ENCODE measurements at regions not wholly inside any gene's neighbourhood (a gene's known extent, or its start where the extent isn't known, plus 50 kb on each side); places are given as distances from the start of the nearest gene placed in this dataset.
"Not testable (repeated sequence)": the region's sequence is repeated elsewhere in the genome, so short reads cannot be mapped to it uniquely, and the experiment has no call there.

- H3K4me2 ChIP-seq (ENCODE audit: insufficient read depth, low read length, poor library complexity, severe bottlenecking); H3K9me3 ChIP-seq (replicated peaks in 1 of 2; ENCODE audit: control insufficient read depth in 2 of 2, insufficient read depth in 1 of 2, low read depth in 1 of 2, low read length in 2 of 2); H2AFZ ChIP-seq (ENCODE audit: low read length); H2BK120ac ChIP-seq (ENCODE audit: low read depth, low read length); H3K4me1 ChIP-seq (ENCODE audit: control insufficient read depth in 2 of 2, insufficient read depth in 1 of 2, low read depth in 1 of 2, low read length in 2 of 2); H3K4me3 ChIP-seq (ENCODE audit: low read length in 2 of 2); H2BK5ac ChIP-seq (ENCODE audit: low read length); H3K27ac ChIP-seq (replicated peaks; ENCODE audit: low read length); H2AK5ac ChIP-seq (ENCODE audit: low read depth, low read length); H4K8ac ChIP-seq (ENCODE audit: low read depth, low read length); H3K23ac ChIP-seq (ENCODE audit: low read depth, low read length, poor library complexity); H4K91ac ChIP-seq (ENCODE audit: low read depth, low read length, poor library complexity); DNase-seq (ENCODE audit: low spot score); H3K18ac ChIP-seq (ENCODE audit: low read length); H2BK12ac ChIP-seq (ENCODE audit: low read length); H3K14ac ChIP-seq (ENCODE audit: low read length); H2BK15ac ChIP-seq (ENCODE audit: low read length); H3K4ac ChIP-seq (ENCODE audit: low read length); H3K9ac ChIP-seq (ENCODE audit: low read depth, low read length, poor library complexity); H3K36me3 ChIP-seq (replicated peaks in 1 of 2; ENCODE audit: control insufficient read depth in 2 of 2, insufficient read depth in 2 of 2, low read length in 2 of 2); H3K79me1 ChIP-seq (ENCODE audit: low read depth, low read length): not testable (repeated sequence)
- H3K27me3 ChIP-seq (ENCODE audit: control insufficient read depth in 3 of 3, insufficient read depth in 3 of 3, low read depth in 1 of 3, low read length in 3 of 3) = peaks cover 19 to 82% (median 35%) of the 10 kb centered on the region in 3 experiments
- WGBS, 2 donors (ENCODE audit: extremely low coverage in 2 of 2, insufficient read length in 2 of 2, insufficient replicate concordance in 1 of 2) = no CpG with 5 or more reads among the region's 6 CpGs
Measured at GRCh38 chr22:25420114-25420441, 144.4 kb upstream of the GRK3 start.

- H3K27ac ChIP-seq (replicated peaks; ENCODE audit: low read length) = no peak overlapping the region
- DNase-seq (ENCODE audit: low spot score) = no peak
- H4K8ac ChIP-seq (ENCODE audit: low read depth, low read length) = peak overlapping the region; percentile 17
- no peak overlapping the region for H2BK5ac ChIP-seq (ENCODE audit: low read length)
- peaks cover 3 to 4% of the 10 kb centered on the region in 2 donors for H3K4me1 ChIP-seq (ENCODE audit: control insufficient read depth in 2 of 2, insufficient read depth in 1 of 2, low read depth in 1 of 2, low read length in 2 of 2)
- peak overlapping the region; percentile 56 for H3K14ac ChIP-seq (ENCODE audit: low read length)
- peak overlapping the region; percentile 86 for H3K4me2 ChIP-seq (ENCODE audit: insufficient read depth, low read length, poor library complexity, severe bottlenecking)
- H2BK120ac ChIP-seq (ENCODE audit: low read depth, low read length) = no peak overlapping the region
- no peaks in the 10 kb centered on the region for H3K79me1 ChIP-seq (ENCODE audit: low read depth, low read length)
- peaks cover 5 to 7% of the 10 kb centered on the region in 2 donors for H3K9me3 ChIP-seq (replicated peaks in 1 of 2; ENCODE audit: control insufficient read depth in 2 of 2, insufficient read depth in 1 of 2, low read depth in 1 of 2, low read length in 2 of 2)
- H3K36me3 ChIP-seq (replicated peaks in 1 of 2; ENCODE audit: control insufficient read depth in 2 of 2, insufficient read depth in 2 of 2, low read length in 2 of 2) = no peaks in the 10 kb centered on the region
- no peak overlapping the region for H4K91ac ChIP-seq (ENCODE audit: low read depth, low read length, poor library complexity)
- no peak overlapping the region for H3K23ac ChIP-seq (ENCODE audit: low read depth, low read length, poor library complexity)
- peak overlapping the region; percentile 94 for H3K18ac ChIP-seq (ENCODE audit: low read length)
- H2BK15ac ChIP-seq (ENCODE audit: low read length) = peak overlapping the region; percentile 49
- H2AFZ ChIP-seq (ENCODE audit: low read length) = peak overlapping the region; percentile 87
- peak overlapping the region in 1 of 2 donors; percentile 82 for H3K4me3 ChIP-seq (ENCODE audit: low read length in 2 of 2)
- H3K27me3 ChIP-seq (ENCODE audit: control insufficient read depth in 3 of 3, insufficient read depth in 3 of 3, low read depth in 1 of 3, low read length in 3 of 3) = peaks cover 19 to 78% (median 35%) of the 10 kb centered on the region in 3 experiments
- no peak overlapping the region for H2BK12ac ChIP-seq (ENCODE audit: low read length)
- no peak overlapping the region for H3K4ac ChIP-seq (ENCODE audit: low read length)
- no peak overlapping the region for H3K9ac ChIP-seq (ENCODE audit: low read depth, low read length, poor library complexity)
- H2AK5ac ChIP-seq (ENCODE audit: low read depth, low read length) = no peak overlapping the region
- no CpG with 5 or more reads among the region's 21 CpGs for WGBS, 2 donors (ENCODE audit: extremely low coverage in 2 of 2, insufficient read length in 2 of 2, insufficient replicate concordance in 1 of 2)
Measured at GRCh38 chr22:25420471-25420924, 144.0 kb upstream of the GRK3 start.

GRCh38 chr22:25420925-25421904, 143.3 kb upstream of the GRK3 start:
- peak overlapping the region; percentile 87 for H2AFZ ChIP-seq (ENCODE audit: low read length)
- H4K91ac ChIP-seq (ENCODE audit: low read depth, low read length, poor library complexity) = no peak overlapping the region
- no peak overlapping the region for H3K4ac ChIP-seq (ENCODE audit: low read length)
- peak overlapping the region; percentile 86 for H3K4me2 ChIP-seq (ENCODE audit: insufficient read depth, low read length, poor library complexity, severe bottlenecking)
- DNase-seq (ENCODE audit: low spot score) = no peak
- peaks cover 19 to 74% (median 35%) of the 10 kb centered on the region in 3 experiments for H3K27me3 ChIP-seq (ENCODE audit: control insufficient read depth in 3 of 3, insufficient read depth in 3 of 3, low read depth in 1 of 3, low read length in 3 of 3)
- no peak overlapping the region for H3K14ac ChIP-seq (ENCODE audit: low read length)
- H2AK5ac ChIP-seq (ENCODE audit: low read depth, low read length) = peak overlapping the region; percentile 25
- H3K9me3 ChIP-seq (replicated peaks in 1 of 2; ENCODE audit: control insufficient read depth in 2 of 2, insufficient read depth in 1 of 2, low read depth in 1 of 2, low read length in 2 of 2) = peaks cover 5 to 7% of the 10 kb centered on the region in 2 donors
- H3K9ac ChIP-seq (ENCODE audit: low read depth, low read length, poor library complexity) = peak overlapping the region; percentile 77
- H2BK15ac ChIP-seq (ENCODE audit: low read length) = peak overlapping the region; percentile 49
- H2BK5ac ChIP-seq (ENCODE audit: low read length) = no peak overlapping the region
- WGBS, 2 donors (ENCODE audit: extremely low coverage in 2 of 2, insufficient read length in 2 of 2, insufficient replicate concordance in 1 of 2) = no CpG with 5 or more reads among the region's 85 CpGs
- peak overlapping the region; percentile 25 to 82 for H3K4me3 ChIP-seq (ENCODE audit: low read length in 2 of 2)
- no peak overlapping the region for H3K23ac ChIP-seq (ENCODE audit: low read depth, low read length, poor library complexity)
- no peaks in the 10 kb centered on the region for H3K36me3 ChIP-seq (replicated peaks in 1 of 2; ENCODE audit: control insufficient read depth in 2 of 2, insufficient read depth in 2 of 2, low read length in 2 of 2)
- no peak overlapping the region for H2BK120ac ChIP-seq (ENCODE audit: low read depth, low read length)
- no peak overlapping the region for H3K27ac ChIP-seq (replicated peaks; ENCODE audit: low read length)
- peak overlapping the region; percentile 94 for H3K18ac ChIP-seq (ENCODE audit: low read length)
- no peak overlapping the region for H4K8ac ChIP-seq (ENCODE audit: low read depth, low read length)
- peaks cover 3 to 4% of the 10 kb centered on the region in 2 donors for H3K4me1 ChIP-seq (ENCODE audit: control insufficient read depth in 2 of 2, insufficient read depth in 1 of 2, low read depth in 1 of 2, low read length in 2 of 2)
- no peaks in the 10 kb centered on the region for H3K79me1 ChIP-seq (ENCODE audit: low read depth, low read length)
- H2BK12ac ChIP-seq (ENCODE audit: low read length) = no peak overlapping the region

GRCh38 chr22:25426530-25427308, 137.8 kb upstream of the GRK3 start:
- not testable (repeated sequence) for H3K79me1 ChIP-seq (ENCODE audit: low read depth, low read length); H3K9ac ChIP-seq (ENCODE audit: low read depth, low read length, poor library complexity); H3K27ac ChIP-seq (replicated peaks; ENCODE audit: low read length); H3K14ac ChIP-seq (ENCODE audit: low read length); H3K23ac ChIP-seq (ENCODE audit: low read depth, low read length, poor library complexity); H2AFZ ChIP-seq (ENCODE audit: low read length); H3K4ac ChIP-seq (ENCODE audit: low read length); H2BK120ac ChIP-seq (ENCODE audit: low read depth, low read length); H2AK5ac ChIP-seq (ENCODE audit: low read depth, low read length); H2BK15ac ChIP-seq (ENCODE audit: low read length); H3K4me3 ChIP-seq (ENCODE audit: low read length in 2 of 2); DNase-seq (ENCODE audit: low spot score); H3K4me2 ChIP-seq (ENCODE audit: insufficient read depth, low read length, poor library complexity, severe bottlenecking); H4K91ac ChIP-seq (ENCODE audit: low read depth, low read length, poor library complexity); H3K36me3 ChIP-seq (replicated peaks in 1 of 2; ENCODE audit: control insufficient read depth in 2 of 2, insufficient read depth in 2 of 2, low read length in 2 of 2); H3K4me1 ChIP-seq (ENCODE audit: control insufficient read depth in 2 of 2, insufficient read depth in 1 of 2, low read depth in 1 of 2, low read length in 2 of 2); H3K9me3 ChIP-seq (replicated peaks in 1 of 2; ENCODE audit: control insufficient read depth in 2 of 2, insufficient read depth in 1 of 2, low read depth in 1 of 2, low read length in 2 of 2); H2BK12ac ChIP-seq (ENCODE audit: low read length); H4K8ac ChIP-seq (ENCODE audit: low read depth, low read length); H2BK5ac ChIP-seq (ENCODE audit: low read length); H3K18ac ChIP-seq (ENCODE audit: low read length)
- H3K27me3 ChIP-seq (ENCODE audit: control insufficient read depth in 3 of 3, insufficient read depth in 3 of 3, low read depth in 1 of 3, low read length in 3 of 3) = peaks cover under 1 to 26% (median 8%) of the 10 kb centered on the region in 3 experiments
- WGBS, 2 donors (ENCODE audit: extremely low coverage in 2 of 2, insufficient read length in 2 of 2, insufficient replicate concordance in 1 of 2) = no CpG with 5 or more reads among the region's 10 CpGs

Data from neuronal stem cell (in vitro differentiated cells).